SH-SY5Y (cell line): ENCODE measurements at regions not wholly inside any gene's neighbourhood (a gene's known extent, or its start where the extent isn't known, plus 50 kb on each side); places are given as distances from the start of the nearest gene placed in this dataset.

Experiments
- GATA2 ChIP-seq: IDR thresholded peaks from 2 replicates; pipeline ENCODE4 v1.6.1; 2011; ENCODE audit warnings: mild to moderate bottlenecking, low read depth, low read length
- GATA3 ChIP-seq: IDR thresholded peaks from 2 replicates; pipeline ENCODE4 v1.6.1; 2011; ENCODE audit warnings: low read depth, mild to moderate bottlenecking, low read length, moderate library complexity

- TF ChIP-seq GATA2 (no peak), GATA3 (no peak)
Observed at GRCh38 chr10:105726149-105726548, 1085.1 kb downstream of the SORCS3 start.
